Natural killer cell (primary cell): ENCODE measurements at regions not wholly inside any gene's neighbourhood (a gene's known extent, or its start where the extent isn't known, plus 50 kb on each side); places are given as distances from the start of the nearest gene placed in this dataset.

Experiments
- ATAC-seq, 3 donors: fragments of 150-1000 bp in 2 of 3; fragments of 200-7000 bp in 1 of 3; cut with Tn5 transposase; 1 replicate in 1 of 3; 2 replicates in 2 of 3; pipeline ENCODE4 v1.10.0; 2021; ENCODE audit warnings: mild to moderate bottlenecking in 2 of 3, moderate library complexity in 2 of 3
- DNase-seq, 2 donors: peaks; one replicate each; pipeline versions ENCODE4 v3.0.0 to v3.0.0-alpha.2; 2013 to 2021; ENCODE audit warnings: mixed read lengths in 1 of 2
- H3K27ac ChIP-seq: one replicate; pipeline ENCODE4 v1.5.1; 2013; ENCODE audit warnings: mild to moderate bottlenecking, low read length
- H3K27me3 ChIP-seq: one replicate; pipeline ENCODE4 v1.6.1; 2013; ENCODE audit warnings: low read length; ENCODE audit not compliant: control insufficient read depth, insufficient read depth
- H3K36me3 ChIP-seq: one replicate; pipeline ENCODE4 v1.6.1; 2013; ENCODE audit warnings: low read length; ENCODE audit not compliant: control insufficient read depth, insufficient read depth
- H3K4me1 ChIP-seq: one replicate; pipeline ENCODE4 v1.6.1; 2013; ENCODE audit warnings: low read length; ENCODE audit not compliant: control insufficient read depth, insufficient read depth
- H3K4me3 ChIP-seq: one replicate; pipeline ENCODE4 v1.5.1; 2013; ENCODE audit warnings: low read length
- H3K9me3 ChIP-seq: one replicate; pipeline ENCODE4 v1.6.1; 2013; ENCODE audit warnings: low read length; ENCODE audit not compliant: control insufficient read depth, insufficient read depth
- H3K27ac Mint-ChIP-seq, 2 donors: one replicate each; pipeline ENCODE4 v1.8.0; 2022; ENCODE audit warnings: mild to moderate bottlenecking in 2 of 2, mixed read lengths in 2 of 2, moderate library complexity in 1 of 2
- H3K27me3 Mint-ChIP-seq, 2 donors: one replicate each; pipeline ENCODE4 v1.8.0; 2022; ENCODE audit warnings: low read depth in 2 of 2, mixed read lengths in 2 of 2
- H3K36me3 Mint-ChIP-seq: one replicate; pipeline ENCODE4 v1.8.0; 2022; ENCODE audit warnings: mixed read lengths
- H3K4me1 Mint-ChIP-seq, 2 donors: one replicate each; pipeline ENCODE4 v1.8.0; 2022; ENCODE audit warnings: mixed read lengths in 2 of 2
- H3K4me3 Mint-ChIP-seq: one replicate; pipeline ENCODE4 v1.8.0; 2022; ENCODE audit warnings: mild to moderate bottlenecking, moderate library complexity, mixed read lengths
- H3K9me3 Mint-ChIP-seq, 2 donors: one replicate each; pipeline ENCODE4 v1.8.0; 2022; ENCODE audit warnings: mixed read lengths in 2 of 2
- WGBS: methylation state at CpG from one replicate; pipeline ENCODE4 v1.1.7; 2013; ENCODE audit warnings: missing lambda C conversion rate; ENCODE audit not compliant: insufficient coverage; 5-methylcytosine and 5-hydroxymethylcytosine counted together
- intact Hi-C: fragments of 100-400 bp; cut with micrococcal nuclease; formaldehyde crosslinking; loops from one replicate; pipeline ENCODE4 v1.14.2; 2022
- TF ChIP-seq, protein P1 (sequence below): fragments of 200-600 bp; IDR thresholded peaks from one replicate; pipeline ENCODE4 v1.8.0; 2022; ENCODE audit warnings: antibody characterized with exemption

DNA sequence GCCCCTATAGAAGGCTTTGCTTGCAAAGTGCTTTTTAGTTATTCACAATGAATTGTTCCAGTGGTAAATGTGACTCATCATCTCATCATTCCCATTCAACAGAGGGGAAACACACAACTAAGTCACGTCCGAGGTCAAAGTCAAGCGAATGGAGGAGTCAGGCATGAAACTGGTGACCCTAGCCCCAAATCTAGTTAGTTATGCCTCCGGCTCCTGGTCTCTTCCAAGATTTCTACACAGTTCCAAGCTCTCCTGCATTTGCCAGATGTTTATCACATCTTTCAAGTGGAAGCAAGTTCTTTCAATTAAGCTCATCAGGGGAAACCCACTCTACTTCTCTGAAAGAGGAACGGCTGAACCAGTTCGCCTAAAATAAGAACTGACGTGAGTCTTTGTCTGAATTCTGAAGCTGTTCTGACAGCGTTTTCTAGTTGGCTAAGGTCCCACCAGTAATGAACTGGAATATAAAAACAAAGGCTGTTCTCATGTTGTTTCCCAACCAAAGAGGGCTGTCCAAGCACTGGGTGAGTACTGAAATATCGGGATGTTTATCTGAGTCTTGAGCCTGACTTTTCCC, 140.9 kb upstream of the NRBF2 start:
- Mint-ChIP-seq H3K4me1 (no peaks in the 10 kb centered on the region), H3K27ac (no peak overlapping the region), H3K27me3 (peaks cover 0 to 27% of the 10 kb centered on the region in 2 donors), H3K4me3 (no peak overlapping the region), H3K9me3 (no peaks in the 10 kb centered on the region), H3K36me3 (no peaks in the 10 kb centered on the region)
- Histone ChIP-seq H3K36me3 (no peaks in the 10 kb centered on the region), H3K4me1 (no peaks in the 10 kb centered on the region), H3K4me3 (no peak overlapping the region), H3K27ac (no peak overlapping the region), H3K27me3 (no peaks in the 10 kb centered on the region), H3K9me3 (no peaks in the 10 kb centered on the region)
- intact Hi-C loops: no loop called here
- DNase-seq: no peak
- TF ChIP-seq, protein P1, sequence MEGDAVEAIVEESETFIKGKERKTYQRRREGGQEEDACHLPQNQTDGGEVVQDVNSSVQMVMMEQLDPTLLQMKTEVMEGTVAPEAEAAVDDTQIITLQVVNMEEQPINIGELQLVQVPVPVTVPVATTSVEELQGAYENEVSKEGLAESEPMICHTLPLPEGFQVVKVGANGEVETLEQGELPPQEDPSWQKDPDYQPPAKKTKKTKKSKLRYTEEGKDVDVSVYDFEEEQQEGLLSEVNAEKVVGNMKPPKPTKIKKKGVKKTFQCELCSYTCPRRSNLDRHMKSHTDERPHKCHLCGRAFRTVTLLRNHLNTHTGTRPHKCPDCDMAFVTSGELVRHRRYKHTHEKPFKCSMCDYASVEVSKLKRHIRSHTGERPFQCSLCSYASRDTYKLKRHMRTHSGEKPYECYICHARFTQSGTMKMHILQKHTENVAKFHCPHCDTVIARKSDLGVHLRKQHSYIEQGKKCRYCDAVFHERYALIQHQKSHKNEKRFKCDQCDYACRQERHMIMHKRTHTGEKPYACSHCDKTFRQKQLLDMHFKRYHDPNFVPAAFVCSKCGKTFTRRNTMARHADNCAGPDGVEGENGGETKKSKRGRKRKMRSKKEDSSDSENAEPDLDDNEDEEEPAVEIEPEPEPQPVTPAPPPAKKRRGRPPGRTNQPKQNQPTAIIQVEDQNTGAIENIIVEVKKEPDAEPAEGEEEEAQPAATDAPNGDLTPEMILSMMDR: no peak
- ATAC-seq: no peak
- WGBS: 73% methylated on average over 9 of the region's 9 CpGs

DNA sequence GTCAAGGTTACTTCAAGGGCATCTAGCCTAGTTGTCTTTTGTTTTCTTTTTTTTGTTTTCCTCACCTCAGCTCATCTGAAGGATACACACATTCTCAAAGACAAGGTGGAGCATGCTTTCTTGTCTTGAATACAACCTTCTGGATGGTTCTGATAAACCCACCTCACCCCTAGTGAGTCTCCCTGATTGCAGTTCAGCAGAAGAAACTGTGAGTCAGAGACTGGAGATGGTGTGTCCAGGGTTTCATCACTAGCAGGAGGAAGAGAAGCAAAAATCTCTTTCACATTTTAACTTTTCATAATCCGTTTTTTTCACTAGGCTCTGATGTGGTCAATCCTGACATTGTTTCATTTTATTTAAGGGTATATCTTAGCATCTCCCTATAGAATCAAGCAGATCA, 143.0 kb upstream of the NRBF2 start:
- Histone ChIP-seq H3K4me1 (no peaks in the 10 kb centered on the region), H3K36me3 (no peaks in the 10 kb centered on the region), H3K9me3 (no peaks in the 10 kb centered on the region), H3K4me3 (no peak overlapping the region), H3K27me3 (no peaks in the 10 kb centered on the region), H3K27ac (no peak overlapping the region)
- intact Hi-C loops: no loop called here
- H3K27me3 Mint-ChIP-seq: peaks cover 0 to 22% of the 10 kb centered on the region in 2 donors
- no peak overlapping the region for H3K27ac Mint-ChIP-seq
- no peak overlapping the region for H3K4me3 Mint-ChIP-seq
- no peaks in the 10 kb centered on the region for H3K4me1 Mint-ChIP-seq
- TF ChIP-seq, protein P1: no peak
- no peaks in the 10 kb centered on the region for H3K36me3 Mint-ChIP-seq
- 80% methylated on average over 1 of the region's 1 CpG for whole genome bisulfite sequencing
- H3K9me3 Mint-ChIP-seq: no peaks in the 10 kb centered on the region
- no peak for ATAC-seq
- no peak for DNase-seq

DNA sequence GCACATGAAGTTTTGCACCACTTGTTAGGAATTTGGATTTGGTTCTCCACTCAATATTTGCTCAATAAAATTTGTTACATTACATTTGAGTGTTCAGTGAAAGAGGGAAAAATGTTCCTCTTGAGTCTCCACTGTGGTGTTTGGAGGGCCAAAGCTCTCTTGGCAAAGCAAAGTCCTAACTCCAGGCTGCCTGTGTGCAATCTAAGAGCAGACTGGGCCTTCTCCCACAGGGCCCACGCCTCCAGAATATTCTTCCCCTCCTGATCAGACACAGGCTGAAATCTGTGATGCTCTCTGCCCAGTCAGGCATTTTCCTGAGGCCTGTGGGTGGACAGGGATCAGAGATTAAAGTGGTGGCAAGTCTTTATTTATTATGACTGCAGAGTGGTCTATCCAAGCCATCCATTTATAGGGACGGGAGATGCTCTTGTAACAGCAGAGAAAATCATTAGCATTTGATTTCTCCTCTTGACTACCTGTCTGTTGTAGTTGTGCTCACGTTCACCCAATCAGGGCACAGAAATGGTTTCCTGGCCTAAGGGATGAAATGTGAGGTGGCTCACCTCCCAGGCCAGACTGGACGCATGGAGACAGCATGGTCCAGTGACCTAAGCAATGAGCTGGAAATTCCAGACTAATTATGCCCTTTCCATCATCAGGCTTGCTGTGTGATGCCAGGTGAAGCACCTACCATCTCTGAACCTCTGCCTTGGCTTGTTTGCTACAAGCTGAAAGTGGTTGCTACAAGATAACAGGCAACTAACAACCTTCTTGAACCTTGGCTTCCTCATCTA, 147.1 kb upstream of the NRBF2 start:
- ATAC-seq (no peak), DNase-seq (no peak)
- Histone ChIP-seq H3K36me3 (no peaks in the 10 kb centered on the region), H3K27ac (no peak overlapping the region), H3K27me3 (no peaks in the 10 kb centered on the region), H3K4me3 (no peak overlapping the region), H3K9me3 (no peaks in the 10 kb centered on the region), H3K4me1 (no peaks in the 10 kb centered on the region)
- H3K4me3 Mint-ChIP-seq: no peak overlapping the region
- H3K27me3 Mint-ChIP-seq: peaks cover 6 to 11% of the 10 kb centered on the region in 2 donors
- no peak overlapping the region for H3K27ac Mint-ChIP-seq
- TF ChIP-seq, protein P1: no peak
- no peaks in the 10 kb centered on the region for H3K4me1 Mint-ChIP-seq
- intact Hi-C loops: no loop called here
- no peaks in the 10 kb centered on the region for H3K36me3 Mint-ChIP-seq
- H3K9me3 Mint-ChIP-seq: no peaks in the 10 kb centered on the region
- WGBS: 92% methylated on average over 4 of the region's 4 CpGs
